A673 (cell line): ENCODE measurements at regions not wholly inside any gene's neighbourhood (a gene's known extent, or its start where the extent isn't known, plus 50 kb on each side); places are given as distances from the start of the nearest gene placed in this dataset.

Experiments used
- EZH2 ChIP-seq: fragments of 200-600 bp; sonication (generic); IDR thresholded peaks from 2 replicates; pipeline ENCODE4 v1.6.1; 2017; ENCODE audit warnings: borderline replicate concordance, low read depth, mild to moderate bottlenecking, mixed read lengths, antibody characterized with exemption, low read length; ENCODE audit not compliant: poor library complexity, severe bottlenecking
- TF ChIP-seq, protein P1 (sequence below): fragments of 300-800, 200-600 bp; sonication (generic); conservative IDR thresholded peaks from 2 replicates; pipeline ENCODE4 v1.5.1; 2017; ENCODE audit warnings: low read depth, mild to moderate bottlenecking, antibody characterized with exemption, low read length, moderate library complexity, mixed read lengths

- TF ChIP-seq, protein P1, sequence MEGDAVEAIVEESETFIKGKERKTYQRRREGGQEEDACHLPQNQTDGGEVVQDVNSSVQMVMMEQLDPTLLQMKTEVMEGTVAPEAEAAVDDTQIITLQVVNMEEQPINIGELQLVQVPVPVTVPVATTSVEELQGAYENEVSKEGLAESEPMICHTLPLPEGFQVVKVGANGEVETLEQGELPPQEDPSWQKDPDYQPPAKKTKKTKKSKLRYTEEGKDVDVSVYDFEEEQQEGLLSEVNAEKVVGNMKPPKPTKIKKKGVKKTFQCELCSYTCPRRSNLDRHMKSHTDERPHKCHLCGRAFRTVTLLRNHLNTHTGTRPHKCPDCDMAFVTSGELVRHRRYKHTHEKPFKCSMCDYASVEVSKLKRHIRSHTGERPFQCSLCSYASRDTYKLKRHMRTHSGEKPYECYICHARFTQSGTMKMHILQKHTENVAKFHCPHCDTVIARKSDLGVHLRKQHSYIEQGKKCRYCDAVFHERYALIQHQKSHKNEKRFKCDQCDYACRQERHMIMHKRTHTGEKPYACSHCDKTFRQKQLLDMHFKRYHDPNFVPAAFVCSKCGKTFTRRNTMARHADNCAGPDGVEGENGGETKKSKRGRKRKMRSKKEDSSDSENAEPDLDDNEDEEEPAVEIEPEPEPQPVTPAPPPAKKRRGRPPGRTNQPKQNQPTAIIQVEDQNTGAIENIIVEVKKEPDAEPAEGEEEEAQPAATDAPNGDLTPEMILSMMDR, result no peak
- TF ChIP-seq EZH2, result no peak
Observed at GRCh38 chr3:35413483-35413882, 225.8 kb upstream of the ARPP21 start.
